Left renal cortex interstitium (tissue), 4 donors: ENCODE measurements at regions not wholly inside any gene's neighbourhood (a gene's known extent, or its start where the extent isn't known, plus 50 kb on each side); places are given as distances from the start of the nearest gene placed in this dataset.
"Not testable (repeated sequence)": the region's sequence is repeated elsewhere in the genome, so short reads cannot be mapped to it uniquely, and the experiment has no call there.

Experiments
- DNase-seq, 4 donors: peaks; one replicate each; pipeline ENCODE4 v3.0.0-alpha.2; 2013; ENCODE audit warnings: low read depth in 4 of 4, low spot score in 2 of 4, missing footprints in 1 of 4

- no peak for DNase-seq
These were observed 191.3 kb upstream of the NREP start for GRCh38 chr5:111948092-111948841.

GRCh38 chr5:111946556-111946955 lies 189.6 kb upstream of the NREP start:
- no peak for DNase-seq

- no peak for DNase-seq
These were observed 188.5 kb upstream of the NREP start for GRCh38 chr5:111945535-111945934.

- DNase-seq = no peak
These were observed 185.8 kb upstream of the NREP start for GRCh38 chr5:111942661-111943401.

GRCh38 chr5:111942201-111942600 lies 185.2 kb upstream of the NREP start:
- DNase-seq = no peak

GRCh38 chr5:111937094-111937493 lies 180.1 kb upstream of the NREP start:
- no peak for DNase-seq

GRCh38 chr5:111935835-111936234 lies 178.8 kb upstream of the NREP start:
- DNase-seq = no peak

GRCh38 chr5:111935009-111935408 lies 178.0 kb upstream of the NREP start:
- no peak for DNase-seq

- DNase-seq = no peak
These were observed 177.5 kb upstream of the NREP start for GRCh38 chr5:111934511-111934910.

- DNase-seq = no peak
These were observed 176.1 kb upstream of the NREP start for GRCh38 chr5:111933086-111933485.

- DNase-seq = no peak
These were observed 175.6 kb upstream of the NREP start for GRCh38 chr5:111932628-111933027.

GRCh38 chr5:111932199-111932598 lies 175.2 kb upstream of the NREP start:
- no peak for DNase-seq

- DNase-seq = no peak
These were observed 174.7 kb upstream of the NREP start for GRCh38 chr5:111931655-111932054.

- no peak for DNase-seq
These were observed 174.0 kb upstream of the NREP start for GRCh38 chr5:111930905-111931461.

- no peak for DNase-seq
These were observed 173.5 kb upstream of the NREP start for GRCh38 chr5:111930449-111930848.

GRCh38 chr5:111929867-111930266 lies 172.9 kb upstream of the NREP start:
- DNase-seq = no peak

- no peak for DNase-seq
These were observed 172.3 kb upstream of the NREP start for GRCh38 chr5:111929261-111929660.

GRCh38 chr5:111928511-111928910 lies 171.5 kb upstream of the NREP start:
- no peak for DNase-seq

- no peak for DNase-seq
These were observed 170.2 kb upstream of the NREP start for GRCh38 chr5:111927191-111927590.

GRCh38 chr5:111926026-111926425 lies 169.0 kb upstream of the NREP start:
- no peak for DNase-seq

GRCh38 chr5:111922344-111922743 lies 165.3 kb upstream of the NREP start:
- DNase-seq = no peak

- DNase-seq = not testable (repeated sequence)
These were observed 164.7 kb upstream of the NREP start for GRCh38 chr5:111921691-111922090.
